Endothelial cell of umbilical vein (primary cell): ENCODE measurements at regions not wholly inside any gene's neighbourhood (a gene's known extent, or its start where the extent isn't known, plus 50 kb on each side); places are given as distances from the start of the nearest gene placed in this dataset.

Source experiments
- BruUV-seq: library from RNA; stranded (reverse); fragments of 400-500 nt; replicated peaks from 2 replicates; lab custom pipeline; 2021; lab: Mats Ljungman, UMichigan
- CTCF ChIA-PET: fragments of 300-600, 350-600 bp; sonication (Branson Sonifier 250); formaldehyde crosslinking; loops from one replicate; lab custom pipeline; 2021; ENCODE audit warnings: antibody characterized with exemption, inconsistent platforms; lab: Charles Lee
- POLR2A ChIA-PET: fragments of 300-600, 350-600 bp; sonication (Branson Sonifier 250); formaldehyde crosslinking; loops from one replicate; lab custom pipeline; 2021; ENCODE audit warnings: antibody characterized with exemption, inconsistent platforms; lab: Charles Lee
- DNase-seq: peaks from one replicate; pipeline ENCODE4 v3.0.0-alpha.2; 2011; ENCODE audit warnings: low read depth, low spot score
- FAIRE-seq: peaks from 2 replicates; lab custom pipeline; 2011; peaks lifted over from hg19 to GRCh38; lab: Jason Lieb, UNC
- H2AFZ ChIP-seq: 2 replicates; pipeline ENCODE4 v1.6.0; 2012; ENCODE audit warnings: low read depth, low read length, control low read depth, inconsistent platforms
- H3K27ac ChIP-seq: 2 replicates; pipeline ENCODE4 v1.5.1; 2011; ENCODE audit warnings: low read depth, mild to moderate bottlenecking, control low read depth, low read length, moderate library complexity; ENCODE audit not compliant: insufficient read depth
- H3K27me3 ChIP-seq, 2 experiments: 2 replicates each; pipeline versions ENCODE4 v1.6.0 to v1.6.1; 2011; ENCODE audit warnings: low read length in 2 of 2, mixed read lengths in 1 of 2; ENCODE audit not compliant: control insufficient read depth in 2 of 2, insufficient read depth in 2 of 2
- H3K36me3 ChIP-seq, 2 experiments: 2 replicates in 1 of 2; 3 replicates in 1 of 2; pipeline ENCODE4 v1.5.1; 2011; ENCODE audit warnings: low read length in 2 of 2, mild to moderate bottlenecking in 1 of 2, moderate library complexity in 1 of 2; ENCODE audit not compliant: control insufficient read depth in 2 of 2, insufficient read depth in 2 of 2; ENCODE audit errors: extremely low read depth in 1 of 2
- H3K4me1 ChIP-seq: 3 replicates; pipeline ENCODE4 v1.5.1; 2011; ENCODE audit warnings: mild to moderate bottlenecking, low read length; ENCODE audit not compliant: control insufficient read depth, insufficient read depth; ENCODE audit errors: extremely low read depth
- H3K4me2 ChIP-seq: 2 replicates; pipeline ENCODE4 v1.6.1; 2011; ENCODE audit warnings: low read length, control low read depth, mixed read lengths; ENCODE audit not compliant: insufficient read depth
- H3K4me3 ChIP-seq, 3 experiments: fragments of 200-600 bp in 1 of 3; sonication (generic), shearing (Covaris generic) in 1 of 3; replicated peaks in 1 of 3; 2 replicates each; pipeline ENCODE4 v1.5.1; 2011 to 2016; ENCODE audit warnings: control low read depth in 3 of 3, low read length in 3 of 3, mild to moderate bottlenecking in 2 of 3, inconsistent platforms in 1 of 3, low read depth in 1 of 3, moderate library complexity in 1 of 3; ENCODE audit not compliant: insufficient read depth in 1 of 3
- H3K79me2 ChIP-seq: 2 replicates; pipeline ENCODE4 v1.6.0; 2012; ENCODE audit warnings: low read length, inconsistent platforms; ENCODE audit not compliant: control insufficient read depth, insufficient read depth
- H3K9ac ChIP-seq: replicated peaks from 2 replicates; pipeline ENCODE3; 2011; ENCODE audit warnings: low read length, control low read depth; ENCODE audit not compliant: insufficient read depth; ENCODE audit errors: extremely low read depth
- H3K9me1 ChIP-seq: replicated peaks from 3 replicates; pipeline ENCODE4 v1.6.0; 2011; ENCODE audit warnings: mild to moderate bottlenecking, low read length; ENCODE audit not compliant: control insufficient read depth, insufficient read depth; ENCODE audit errors: extremely low read depth
- H3K9me3 ChIP-seq: replicated peaks from 2 replicates; pipeline ENCODE4 v1.5.1; 2012; ENCODE audit warnings: low read length, inconsistent platforms; ENCODE audit not compliant: control insufficient read depth, insufficient read depth
- H4K20me1 ChIP-seq: replicated peaks from 2 replicates; pipeline ENCODE3; 2011; ENCODE audit warnings: mild to moderate bottlenecking, low read length; ENCODE audit not compliant: control insufficient read depth, insufficient read depth; ENCODE audit errors: extremely low read depth
- CTCF ChIP-seq, 2 donors: IDR thresholded peaks; 1 replicate in 1 of 2; 2 replicates in 1 of 2; pipeline ENCODE4 v1.5.1; 2011; ENCODE audit warnings: low read length in 2 of 2, mild to moderate bottlenecking in 2 of 2, moderate library complexity in 2 of 2, control low read depth in 1 of 2, inconsistent platforms in 1 of 2, low read depth in 1 of 2; ENCODE audit not compliant: insufficient read depth in 1 of 2; ENCODE audit errors: extremely low read depth in 1 of 2
- EZH2 ChIP-seq: IDR thresholded peaks from 2 replicates; pipeline ENCODE4 v1.6.1; 2012; ENCODE audit warnings: borderline replicate concordance, low read depth, mild to moderate bottlenecking, moderate library complexity, low read length, inconsistent platforms; ENCODE audit not compliant: severe bottlenecking
- FOS ChIP-seq: IDR thresholded peaks from 2 replicates; pipeline ENCODE4 v1.6.1; 2011; ENCODE audit warnings: mild to moderate bottlenecking, low read length, moderate library complexity, borderline replicate concordance; ENCODE audit not compliant: insufficient read depth
- GATA2 ChIP-seq: IDR thresholded peaks from 2 replicates; pipeline ENCODE4 v1.7.0; 2011; ENCODE audit warnings: low read depth, mild to moderate bottlenecking, moderate library complexity, mixed read lengths, low read length; ENCODE audit not compliant: insufficient read length, insufficient read depth
- JUN ChIP-seq: IDR thresholded peaks from 2 replicates; pipeline ENCODE4 v1.6.1; 2011; ENCODE audit warnings: borderline replicate concordance, low read depth; ENCODE audit not compliant: insufficient read length, insufficient read depth
- MAX ChIP-seq: IDR thresholded peaks from 2 replicates; pipeline ENCODE4 v1.6.1; 2011; ENCODE audit not compliant: insufficient read depth, insufficient read length
- MYC ChIP-seq: IDR thresholded peaks from one replicate; pipeline ENCODE4 v1.6.1; 2011; ENCODE audit warnings: mild to moderate bottlenecking, low read depth, low read length
- POLR2A ChIP-seq: IDR thresholded peaks from 2 replicates; pipeline ENCODE4 v1.6.1; 2012; ENCODE audit warnings: low read depth, mild to moderate bottlenecking, control low read depth, low read length
- POLR2AphosphoS5 ChIP-seq: IDR thresholded peaks from 2 replicates; pipeline ENCODE4 v1.6.1; 2012; ENCODE audit warnings: low read depth, mild to moderate bottlenecking, control low read depth, low read length, moderate library complexity; ENCODE audit not compliant: insufficient read depth
- dilution Hi-C: fragments of 300-500 bp; cut with MboI; formaldehyde crosslinking; loops from one replicate; pipeline ENCODE4 v1.15.0; 2019; ENCODE audit warnings: low sequenced_read_pairs; ENCODE audit not compliant: extremely low pct_ligation_motif_present
- intact Hi-C: fragments of 100-400 bp; cut with micrococcal nuclease; formaldehyde crosslinking; loops from one replicate; pipeline ENCODE4 v1.10.0; 2022

- peaks cover 0 to 4% of the 10 kb centered on the region in 2 experiments for H3K27me3 ChIP-seq
- ChIA-PET POLR2A (no interaction called here), CTCF (interaction anchor here (1.4 kb wide), 1 partner anchor 10 kb away, joined by 3 read pairs; no protein-coding TSS in a partner anchor)
- intact Hi-C loops (no loop called here), dilution Hi-C loops (no loop called here)
- H3K9me1 ChIP-seq, result no peaks in the 10 kb centered on the region
- BruUV-seq, result no TSS peak
- no peak overlapping the region for H3K4me2 ChIP-seq
- no peak for FAIRE-seq
- H3K27ac ChIP-seq, result no peak overlapping the region
- no peaks in the 10 kb centered on the region for H3K36me3 ChIP-seq
- TF ChIP-seq GATA2, result no peak
- TF ChIP-seq POLR2AphosphoS5, result no peak
- TF ChIP-seq EZH2, result no peak
- TF ChIP-seq POLR2A, result no peak
- TF ChIP-seq JUN, result no peak
- no peak for TF ChIP-seq MAX
- TF ChIP-seq CTCF (IDR thresholded peaks at IDR 0.05; ENCODE audit: extremely low read depth in 1 of 2, insufficient read depth in 1 of 2, low read depth in 1 of 2, low read length in 2 of 2), result no peak
- no peak for TF ChIP-seq FOS
- TF ChIP-seq MYC, result no peak
- H3K9ac ChIP-seq, result no peak overlapping the region
- no peak overlapping the region for H2AFZ ChIP-seq
- no peaks in the 10 kb centered on the region for H3K4me1 ChIP-seq
- no peak overlapping the region for H3K4me3 ChIP-seq
- DNase-seq, result no peak
- H3K79me2 ChIP-seq, result no peaks in the 10 kb centered on the region
- H3K9me3 ChIP-seq, result no peaks in the 10 kb centered on the region
- H4K20me1 ChIP-seq, result no peaks in the 10 kb centered on the region
Measured at GRCh38 chr6:33954453-33954852, 150.7 kb upstream of the MLN start.
